GM03348 (cell line): ENCODE measurements at regions not wholly inside any gene's neighbourhood (a gene's known extent, or its start where the extent isn't known, plus 50 kb on each side); places are given as distances from the start of the nearest gene placed in this dataset.

ENCODE experiments used
- DNase-seq: peaks from one replicate; pipeline ENCODE4 v3.0.0; 2012; ENCODE audit warnings: low spot score

GRCh38 chr4:155515444-155516075 is 138.8 kb upstream of the MAP9 start:
- no peak for DNase-seq

GRCh38 chr4:155514628-155515027 is 137.9 kb upstream of the MAP9 start:
- DNase-seq, result no peak

GRCh38 chr4:155512817-155513216 is 136.1 kb upstream of the MAP9 start:
- DNase-seq, result no peak

DNA sequence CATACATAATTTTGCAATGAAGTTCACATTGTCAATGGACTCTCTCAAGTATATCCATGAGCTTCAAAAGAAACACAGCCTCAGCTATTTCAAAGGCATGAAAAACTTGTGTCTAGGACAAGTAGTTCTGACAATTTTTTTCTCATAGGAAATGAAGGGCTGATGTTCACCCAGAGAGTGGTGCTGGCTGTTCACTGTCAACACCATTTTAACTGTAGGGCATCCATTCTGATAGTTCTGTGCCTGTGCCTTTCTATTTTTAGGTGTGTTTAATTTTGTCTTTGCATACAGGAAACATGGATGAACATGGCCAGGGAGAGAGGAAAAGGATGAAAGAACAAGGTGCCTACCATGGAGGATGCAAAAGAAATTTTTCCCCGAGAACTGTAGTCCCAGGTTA is 135.3 kb upstream of the MAP9 start:
- no peak for DNase-seq

DNA sequence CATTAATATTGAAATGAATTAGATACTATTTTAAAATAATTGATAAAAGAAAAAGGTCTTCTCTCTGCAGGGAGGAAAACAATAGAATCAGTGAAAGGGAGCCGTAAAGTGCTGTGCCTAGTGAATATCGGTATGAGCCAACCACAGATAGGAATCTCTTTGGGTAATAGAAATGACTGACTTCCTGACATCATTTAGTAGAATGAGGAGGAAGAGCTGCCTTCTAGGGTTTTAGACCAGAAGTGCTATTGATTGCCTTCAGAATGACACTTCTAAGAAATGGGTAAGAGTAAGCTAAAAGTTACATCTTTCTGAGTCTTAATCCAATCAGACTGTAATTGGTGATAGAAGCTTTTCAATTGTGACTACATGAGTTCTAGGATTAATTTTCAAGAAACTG is 134.0 kb upstream of the MAP9 start:
- DNase-seq, result no peak

DNA sequence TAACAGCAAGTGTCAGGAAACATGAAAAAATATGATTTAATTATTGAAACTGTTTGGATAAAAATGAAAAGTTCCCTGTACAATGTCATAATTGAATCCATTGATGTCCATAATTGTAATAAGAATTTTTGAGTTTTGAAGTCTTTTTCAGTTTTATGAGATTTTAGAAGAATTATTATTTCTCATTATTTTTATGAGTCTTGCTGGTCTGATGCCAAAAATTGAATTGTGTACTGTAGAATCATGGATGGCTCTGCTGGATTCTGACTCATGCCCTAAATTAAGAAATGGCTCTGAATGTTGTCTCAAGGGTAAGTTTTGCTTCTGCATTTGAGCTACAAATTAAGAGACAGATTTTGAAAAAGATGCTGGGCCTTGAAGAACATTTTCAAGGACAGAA is 132.8 kb upstream of the MAP9 start:
- peak; percentile 2 for DNase-seq

DNA sequence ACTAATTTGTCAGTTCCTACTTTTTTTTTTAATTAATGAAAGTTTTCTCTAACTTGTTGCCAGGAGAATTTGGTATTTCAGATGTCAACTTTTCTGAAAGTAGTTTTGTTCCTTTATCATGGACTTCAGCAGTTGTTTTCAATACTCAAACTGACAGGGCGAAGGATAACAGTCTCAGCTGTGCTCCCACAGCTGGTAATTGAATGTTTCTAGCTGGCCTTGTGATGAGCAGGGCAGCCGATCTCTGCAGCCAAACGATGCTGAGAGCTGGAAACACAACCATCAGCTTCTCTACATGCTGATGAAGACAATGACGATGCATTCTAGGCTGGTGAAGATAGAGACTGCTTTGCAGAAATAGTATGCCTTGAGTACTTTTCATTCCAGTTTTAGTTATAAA is 130.0 kb upstream of the MAP9 start:
- no peak for DNase-seq

GRCh38 chr4:155505321-155505720 is 128.6 kb upstream of the MAP9 start:
- no peak for DNase-seq

DNA sequence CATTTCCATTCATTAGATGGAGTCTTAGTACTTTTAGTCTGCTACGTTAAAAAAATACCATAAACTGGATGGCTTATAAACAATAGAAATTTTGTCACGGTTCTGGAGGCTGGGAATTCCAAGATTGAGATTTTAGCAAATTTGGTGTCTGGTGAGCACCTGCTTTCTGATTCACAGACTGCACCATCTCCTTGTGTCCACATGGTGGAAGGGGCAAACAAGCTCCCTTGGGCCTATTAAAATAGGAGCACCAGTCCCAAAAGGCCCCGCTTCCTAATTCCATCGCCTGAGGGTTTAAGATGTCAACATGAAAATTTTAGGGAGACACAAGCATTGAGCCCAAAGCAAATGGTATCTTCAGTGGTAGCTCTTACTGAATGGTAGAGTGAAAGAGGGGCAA is 120.5 kb upstream of the MAP9 start:
- DNase-seq, result no peak

DNA sequence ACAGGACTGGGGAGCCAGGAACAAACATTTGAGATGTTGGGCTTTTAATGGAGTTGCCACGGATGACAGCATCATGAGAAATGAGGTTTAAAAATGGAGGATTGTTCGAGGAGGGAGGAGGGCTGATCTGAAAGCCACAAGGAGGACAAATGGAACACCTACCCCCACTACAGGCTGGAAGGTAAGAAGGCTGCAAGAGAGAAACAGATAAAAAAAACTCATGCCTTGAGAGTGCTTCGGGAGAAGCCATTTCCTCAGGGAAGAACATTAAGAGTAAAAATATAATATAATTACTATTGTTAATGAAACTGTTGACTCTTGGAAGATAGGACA is 119.5 kb upstream of the MAP9 start:
- DNase-seq, result no peak

DNA sequence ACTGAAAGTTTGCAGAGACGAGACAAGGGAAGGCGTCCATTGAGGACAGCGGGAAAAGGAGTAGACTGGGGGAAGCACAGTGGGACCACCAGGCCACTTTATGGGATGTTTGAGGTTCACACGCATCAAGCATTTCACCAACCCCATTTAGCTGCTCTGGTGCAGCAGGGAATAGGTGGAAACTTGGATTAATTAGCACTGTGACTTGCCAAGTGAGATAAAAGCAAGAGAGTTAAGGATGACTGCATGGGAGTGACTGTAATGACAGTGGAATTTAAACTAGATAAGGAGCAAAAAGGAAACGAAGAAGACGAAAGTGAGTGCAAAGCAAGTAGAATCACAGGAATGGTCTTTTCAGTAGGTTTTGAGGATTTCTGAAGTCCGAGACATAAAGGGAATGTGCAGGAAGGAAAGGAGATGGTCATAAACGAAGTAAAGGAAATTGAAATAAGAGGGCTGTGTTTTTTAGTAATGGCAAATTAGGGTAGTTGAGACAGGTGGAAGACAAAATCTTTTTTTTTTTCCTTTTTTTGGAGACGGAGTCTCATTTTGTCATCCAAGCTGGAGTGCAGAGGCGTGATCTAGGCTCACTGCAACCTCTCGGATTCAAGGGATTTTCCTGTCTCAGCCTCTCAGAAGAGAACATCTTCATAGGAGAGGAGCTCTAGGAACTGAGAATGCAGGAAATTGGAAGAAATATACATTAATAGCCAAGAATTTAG is 119.0 kb upstream of the MAP9 start:
- no peak for DNase-seq

GRCh38 chr4:155494037-155494718 is 117.4 kb upstream of the MAP9 start:
- DNase-seq, result no peak

GRCh38 chr4:155491336-155492120 is 114.8 kb upstream of the MAP9 start:
- no peak for DNase-seq

GRCh38 chr4:155489271-155489670 is 112.5 kb upstream of the MAP9 start:
- no peak for DNase-seq

- no peak for DNase-seq
These were observed 111.9 kb upstream of the MAP9 start for GRCh38 chr4:155488691-155489090.

DNA sequence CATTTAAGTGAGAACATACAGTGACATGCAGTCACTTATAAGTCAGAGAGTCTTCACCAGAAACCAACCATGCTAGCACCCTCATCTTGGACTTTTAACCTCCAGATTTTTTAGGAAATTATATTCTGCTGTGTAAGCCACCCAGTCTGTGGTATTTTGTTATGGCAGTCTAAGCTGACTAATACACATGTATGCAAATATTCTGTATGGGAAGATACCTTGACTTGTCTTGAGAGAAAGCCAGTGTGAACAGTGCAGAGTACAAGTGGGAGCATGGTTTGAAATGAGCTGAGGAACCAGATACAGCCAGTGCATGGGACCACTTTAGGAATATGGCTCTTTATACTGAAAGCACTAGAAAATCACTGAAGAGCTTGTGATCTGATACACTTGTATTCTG is 110.4 kb upstream of the MAP9 start:
- no peak for DNase-seq

DNA sequence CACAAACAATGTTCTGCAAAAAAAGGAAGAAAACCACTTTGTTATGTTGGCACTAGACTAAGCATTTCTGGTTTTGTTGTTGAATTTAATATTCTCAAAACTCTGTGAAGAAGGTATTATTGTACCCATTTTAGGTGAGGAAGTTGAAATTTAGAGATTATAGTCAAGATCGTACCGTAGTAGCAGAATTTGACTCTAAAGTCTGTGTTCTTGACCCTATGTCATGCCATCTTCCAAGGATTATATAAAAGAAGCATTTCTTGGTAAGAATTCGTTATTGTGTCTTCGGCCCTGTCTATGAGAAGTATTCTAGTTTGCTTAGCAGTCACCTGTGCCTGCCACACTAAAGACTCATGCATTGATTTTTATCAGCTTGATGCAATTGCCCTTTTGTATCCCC is 104.4 kb upstream of the MAP9 start:
- no peak for DNase-seq

- no peak for DNase-seq
These were observed 103.1 kb upstream of the MAP9 start for GRCh38 chr4:155479835-155480234.

DNA sequence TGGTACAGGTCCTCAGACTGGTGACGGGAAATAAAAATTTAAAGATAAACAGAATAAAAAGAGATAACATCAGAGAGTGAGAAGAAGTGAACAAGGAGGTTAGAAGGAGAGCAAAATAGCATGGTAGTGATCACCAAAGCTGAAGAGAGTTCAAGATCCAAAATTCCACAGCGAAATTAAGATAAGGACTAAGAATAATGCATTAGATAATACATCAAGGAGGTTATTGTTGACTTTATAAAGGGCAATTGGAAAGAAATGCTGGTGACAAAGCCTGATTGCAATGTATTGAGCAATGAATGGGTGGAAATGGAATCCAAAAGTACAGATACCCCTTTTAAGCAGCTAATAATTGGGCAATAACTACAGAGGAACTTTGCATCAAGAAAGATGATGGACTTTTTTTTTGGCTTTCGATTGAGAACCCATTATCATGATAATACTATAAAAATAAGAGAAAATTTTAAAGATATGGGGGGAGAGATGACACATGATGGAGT is 101.6 kb upstream of the MAP9 start:
- no peak for DNase-seq

GRCh38 chr4:155474758-155475157 is 98.0 kb upstream of the MAP9 start:
- no peak for DNase-seq

- no peak for DNase-seq
These were observed 96.8 kb upstream of the MAP9 start for GRCh38 chr4:155473420-155474095.

DNA sequence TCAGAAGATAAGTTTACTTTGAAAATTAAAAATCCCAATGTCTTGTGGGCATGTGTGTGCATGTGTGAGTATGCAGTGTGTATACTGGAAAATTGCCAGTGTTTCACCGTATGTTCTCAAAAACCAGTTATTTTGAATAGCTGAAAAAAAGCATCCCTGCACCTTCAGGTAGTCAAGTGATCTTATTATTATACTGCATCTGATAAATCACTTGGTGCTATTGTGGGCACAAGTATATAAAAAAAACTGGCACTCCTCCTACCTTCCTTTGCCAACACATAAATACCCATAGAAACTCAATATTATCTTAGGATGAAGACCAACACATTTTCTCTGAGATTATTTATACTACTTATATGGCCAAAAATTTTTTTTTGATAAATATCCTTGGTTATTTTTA is 91.5 kb upstream of the MAP9 start:
- no peak for DNase-seq
